Ascending aorta (tissue), 2 donors: ENCODE measurements at regions not wholly inside any gene's neighbourhood (a gene's known extent, or its start where the extent isn't known, plus 50 kb on each side); places are given as distances from the start of the nearest gene placed in this dataset.
"Not testable (repeated sequence)": the region's sequence is repeated elsewhere in the genome, so short reads cannot be mapped to it uniquely, and the experiment has no call there.

ENCODE experiments used
- DNase-seq, 2 donors: peaks; one replicate each; pipeline ENCODE4 v3.0.0-alpha.2; 2019; ENCODE audit warnings: low spot score in 2 of 2
- H3K27ac ChIP-seq, 2 donors: fragments of 200-600 bp; sonication (generic); one replicate each; pipeline ENCODE4 v1.5.1; 2016 to 2017; ENCODE audit warnings: mild to moderate bottlenecking in 1 of 2
- H3K27me3 ChIP-seq: fragments of 200-600 bp; sonication (generic); one replicate; pipeline ENCODE4 v1.5.1; 2017
- H3K36me3 ChIP-seq, 2 donors: fragments of 200-600 bp; sonication (generic); one replicate each; pipeline ENCODE4 v1.5.1; 2016
- H3K4me1 ChIP-seq, 2 donors: fragments of 200-600 bp; sonication (generic); one replicate each; pipeline ENCODE4 v1.5.1; 2016 to 2017; ENCODE audit warnings: mild to moderate bottlenecking in 1 of 2
- H3K4me3 ChIP-seq, 2 donors: fragments of 200-600 bp; sonication (generic); one replicate each; pipeline ENCODE4 v1.5.1; 2016 to 2017; ENCODE audit warnings: mild to moderate bottlenecking in 1 of 2
- H3K9me3 ChIP-seq, 2 donors: fragments of 200-600 bp; sonication (generic); one replicate each; pipeline ENCODE4 v1.5.1; 2016
- CTCF ChIP-seq, 3 experiments: fragments of 200-600 bp in 2 of 3; fragments of 450-650 bp in 1 of 3; sonication (generic) in 2 of 3; IDR thresholded peaks; one replicate each; pipeline ENCODE4 v1.5.1; 2016 to 2019; ENCODE audit warnings: antibody characterized with exemption in 3 of 3, mild to moderate bottlenecking in 1 of 3, moderate library complexity in 1 of 3
- intact Hi-C: fragments of 100-400 bp; cut with DNase I; formaldehyde crosslinking; loops from one replicate; pipeline ENCODE4 v1.15.1; 2023

GRCh38 chr2:210861038-210861665 is 304.8 kb downstream of the CPS1 start:
- Histone ChIP-seq H3K4me3 (no peak overlapping the region), H3K27ac (no peak overlapping the region), H3K9me3 (no peaks in the 10 kb centered on the region), H3K4me1 (peaks cover 0 to 3% of the 10 kb centered on the region in 2 donors), H3K36me3 (no peaks in the 10 kb centered on the region), H3K27me3 (no peaks in the 10 kb centered on the region)
- no peak for DNase-seq
- intact Hi-C loops, result no loop called here
- TF ChIP-seq CTCF (IDR thresholded peaks at IDR 0.05), result no peak

- Histone ChIP-seq H3K4me1 (peaks cover 0 to 3% of the 10 kb centered on the region in 2 donors), H3K4me3 (no peak overlapping the region), H3K27me3 (no peaks in the 10 kb centered on the region), H3K27ac (no peak overlapping the region), H3K36me3 (no peaks in the 10 kb centered on the region), H3K9me3 (no peaks in the 10 kb centered on the region)
- no peak for DNase-seq
- no peak for TF ChIP-seq CTCF (IDR thresholded peaks at IDR 0.05)
- intact Hi-C loops, result no loop called here
These were observed 306.1 kb downstream of the CPS1 start for GRCh38 chr2:210862283-210863065.

- no peak for DNase-seq
- Histone ChIP-seq H3K27me3 (no peaks in the 10 kb centered on the region), H3K4me1 (peaks cover 0 to 3% of the 10 kb centered on the region in 2 donors), H3K4me3 (no peak overlapping the region), H3K27ac (no peak overlapping the region), H3K9me3 (no peaks in the 10 kb centered on the region), H3K36me3 (no peaks in the 10 kb centered on the region)
- intact Hi-C loops, result no loop called here
- TF ChIP-seq CTCF (IDR thresholded peaks at IDR 0.05), result no peak
These were observed 306.9 kb downstream of the CPS1 start for GRCh38 chr2:210863283-210863682.

- H3K4me3 ChIP-seq, H3K4me1 ChIP-seq, H3K27me3 ChIP-seq, H3K36me3 ChIP-seq, DNase-seq, H3K27ac ChIP-seq, intact Hi-C loops, H3K9me3 ChIP-seq: not testable (repeated sequence)
These were observed 315.2 kb downstream of the CPS1 start for GRCh38 chr2:210871566-210871965.

GRCh38 chr2:210873631-210874030 is 317.2 kb downstream of the CPS1 start:
- no peaks in the 10 kb centered on the region for H3K36me3 ChIP-seq
- no peaks in the 10 kb centered on the region for H3K4me1 ChIP-seq
- H3K4me3 ChIP-seq, result no peak overlapping the region
- intact Hi-C loops, result no loop called here
- H3K27ac ChIP-seq, result no peak overlapping the region
- H3K9me3 ChIP-seq, result no peaks in the 10 kb centered on the region
- DNase-seq, result no peak
- no peak for TF ChIP-seq CTCF (IDR thresholded peaks at IDR 0.05)
- no peaks in the 10 kb centered on the region for H3K27me3 ChIP-seq

- no peak overlapping the region for H3K27ac ChIP-seq
- H3K4me3 ChIP-seq, result no peak overlapping the region
- no peak for TF ChIP-seq CTCF (IDR thresholded peaks at IDR 0.05)
- H3K4me1 ChIP-seq, result no peaks in the 10 kb centered on the region
- H3K27me3 ChIP-seq, result no peaks in the 10 kb centered on the region
- intact Hi-C loops, result no loop called here
- no peaks in the 10 kb centered on the region for H3K36me3 ChIP-seq
- no peaks in the 10 kb centered on the region for H3K9me3 ChIP-seq
- no peak for DNase-seq
These were observed 327.8 kb downstream of the CPS1 start for GRCh38 chr2:210884227-210884626.
